Sigmoid colon (tissue), 4 donors: ENCODE measurements at regions not wholly inside any gene's neighbourhood (a gene's known extent, or its start where the extent isn't known, plus 50 kb on each side); places are given as distances from the start of the nearest gene placed in this dataset.

Experiments used
- EP300 ChIP-seq, 4 donors: sonication (generic); formaldehyde crosslinking; IDR thresholded peaks; one replicate each; pipeline ENCODE4 v1.6.1; 2017; ENCODE audit warnings: antibody characterized with exemption in 4 of 4
- POLR2A ChIP-seq, 2 donors: fragments of 450-650 bp; IDR thresholded peaks; one replicate each; pipeline ENCODE4 v1.6.1; 2016; ENCODE audit warnings: antibody characterized with exemption in 2 of 2, mild to moderate bottlenecking in 2 of 2, moderate library complexity in 2 of 2
- POLR2AphosphoS5 ChIP-seq, 4 donors: sonication (generic); formaldehyde crosslinking; IDR thresholded peaks; one replicate each; pipeline ENCODE4 v1.6.1; 2017; ENCODE audit warnings: antibody characterized with exemption in 4 of 4
- TF ChIP-seq, protein P1 (sequence below), 4 experiments: fragments of 450-650 bp in 3 of 4; fragments of 200-600 bp in 1 of 4; IDR thresholded peaks; one replicate each; pipeline ENCODE4 v1.5.1; 2016 to 2019; ENCODE audit warnings: antibody characterized with exemption in 4 of 4, mild to moderate bottlenecking in 3 of 4, moderate library complexity in 2 of 4

DNA sequence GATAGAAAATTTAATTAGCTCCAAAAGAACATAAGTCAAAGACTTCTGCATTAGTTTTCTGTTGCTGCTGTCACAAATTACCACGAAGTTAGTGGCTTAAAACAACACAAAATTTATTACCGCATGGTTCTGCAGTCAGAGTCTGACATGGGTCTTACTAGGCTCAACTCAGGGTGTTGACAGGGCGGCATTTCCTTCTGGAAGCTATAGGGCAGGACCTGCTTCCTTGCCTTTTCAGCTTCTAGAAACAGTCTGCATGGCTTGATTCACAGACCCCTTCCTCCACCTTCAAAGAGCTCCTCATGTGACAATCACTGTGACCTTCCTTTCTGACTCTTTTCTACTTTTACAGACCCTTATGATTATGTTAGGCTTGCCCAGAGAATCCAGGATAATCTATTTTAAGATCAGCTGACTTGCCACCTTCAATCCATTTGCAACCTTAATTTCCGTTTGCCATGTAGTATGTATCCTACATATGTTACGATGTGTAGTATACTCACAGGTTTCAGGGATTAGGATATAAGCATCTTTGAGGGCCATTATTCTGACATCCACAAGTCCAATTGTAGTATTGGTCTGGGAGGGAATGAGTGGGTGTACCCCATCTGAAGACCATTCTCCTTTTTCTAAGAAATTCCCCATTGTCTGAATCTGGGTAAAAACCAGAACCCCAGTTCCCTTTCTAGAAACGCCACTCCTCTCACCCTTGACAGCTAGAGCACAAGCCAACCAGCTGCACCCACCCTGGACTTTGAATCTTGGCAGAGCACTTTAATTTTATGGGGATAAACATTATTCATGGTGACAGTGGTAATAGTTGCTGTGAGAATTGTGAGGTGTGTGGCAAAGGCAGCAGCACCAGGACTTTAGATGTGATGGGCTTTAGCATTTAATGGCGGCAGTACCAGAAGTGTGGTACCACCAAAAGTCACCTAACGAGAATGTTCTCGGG, 265.5 kb downstream of the KCNJ2 start:
- TF ChIP-seq POLR2AphosphoS5 (IDR thresholded peaks at IDR 0.05) (no peak), POLR2A (IDR thresholded peaks at IDR 0.05) (no peak), EP300 (IDR thresholded peaks at IDR 0.05) (no peak)
- TF ChIP-seq, protein P1, sequence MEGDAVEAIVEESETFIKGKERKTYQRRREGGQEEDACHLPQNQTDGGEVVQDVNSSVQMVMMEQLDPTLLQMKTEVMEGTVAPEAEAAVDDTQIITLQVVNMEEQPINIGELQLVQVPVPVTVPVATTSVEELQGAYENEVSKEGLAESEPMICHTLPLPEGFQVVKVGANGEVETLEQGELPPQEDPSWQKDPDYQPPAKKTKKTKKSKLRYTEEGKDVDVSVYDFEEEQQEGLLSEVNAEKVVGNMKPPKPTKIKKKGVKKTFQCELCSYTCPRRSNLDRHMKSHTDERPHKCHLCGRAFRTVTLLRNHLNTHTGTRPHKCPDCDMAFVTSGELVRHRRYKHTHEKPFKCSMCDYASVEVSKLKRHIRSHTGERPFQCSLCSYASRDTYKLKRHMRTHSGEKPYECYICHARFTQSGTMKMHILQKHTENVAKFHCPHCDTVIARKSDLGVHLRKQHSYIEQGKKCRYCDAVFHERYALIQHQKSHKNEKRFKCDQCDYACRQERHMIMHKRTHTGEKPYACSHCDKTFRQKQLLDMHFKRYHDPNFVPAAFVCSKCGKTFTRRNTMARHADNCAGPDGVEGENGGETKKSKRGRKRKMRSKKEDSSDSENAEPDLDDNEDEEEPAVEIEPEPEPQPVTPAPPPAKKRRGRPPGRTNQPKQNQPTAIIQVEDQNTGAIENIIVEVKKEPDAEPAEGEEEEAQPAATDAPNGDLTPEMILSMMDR (IDR thresholded peaks at IDR 0.05) = no peak
